Osteoblast (primary cell): ENCODE measurements at regions not wholly inside any gene's neighbourhood (a gene's known extent, or its start where the extent isn't known, plus 50 kb on each side); places are given as distances from the start of the nearest gene placed in this dataset.

Source experiments
- DNase-seq: peaks from one replicate; pipeline ENCODE4 v3.0.0; 2011; ENCODE audit warnings: low spot score, mixed read lengths; ENCODE audit not compliant: insufficient read length; ENCODE audit errors: missing footprints
- H2AFZ ChIP-seq: 2 replicates; pipeline ENCODE4 v1.6.0; 2011; ENCODE audit warnings: mild to moderate bottlenecking, low read length
- H3K27ac ChIP-seq: 2 replicates; pipeline ENCODE4 v1.5.1; 2011; ENCODE audit warnings: mild to moderate bottlenecking, low read depth, low read length, moderate library complexity
- H3K27me3 ChIP-seq: 2 replicates; pipeline ENCODE4 v1.6.0; 2012; ENCODE audit warnings: mild to moderate bottlenecking, control low read depth, inconsistent platforms, low read length, moderate library complexity; ENCODE audit not compliant: insufficient read depth
- H3K36me3 ChIP-seq: 2 replicates; pipeline ENCODE4 v1.5.1; 2011; ENCODE audit warnings: mild to moderate bottlenecking, low read length, control low read depth, moderate library complexity; ENCODE audit not compliant: insufficient read depth
- H3K4me1 ChIP-seq: 2 replicates; pipeline ENCODE4 v1.5.1; 2011; ENCODE audit warnings: mild to moderate bottlenecking, low read length, control low read depth, moderate library complexity; ENCODE audit not compliant: insufficient read depth
- H3K4me2 ChIP-seq: 2 replicates; pipeline ENCODE4 v1.6.0; 2011; ENCODE audit warnings: mild to moderate bottlenecking, low read length; ENCODE audit not compliant: insufficient read depth
- H3K4me3 ChIP-seq: fragments of 200-600 bp; sonication (generic); 3 replicates; pipeline ENCODE4 v1.5.1; 2012; ENCODE audit warnings: mild to moderate bottlenecking, low read length, inconsistent platforms; ENCODE audit not compliant: insufficient read depth
- H3K79me2 ChIP-seq: 2 replicates; pipeline ENCODE4 v1.6.0; 2012; ENCODE audit warnings: mild to moderate bottlenecking, low read length, control low read depth, inconsistent platforms; ENCODE audit not compliant: insufficient read depth
- H3K9me3 ChIP-seq: 2 replicates; pipeline ENCODE4 v1.5.1; 2011; ENCODE audit warnings: low read depth, low read length, control low read depth
- H4K20me1 ChIP-seq: 2 replicates; pipeline ENCODE4 v1.6.0; 2012; ENCODE audit warnings: mild to moderate bottlenecking, low read length, control low read depth; ENCODE audit not compliant: insufficient read depth
- CTCF ChIP-seq: IDR thresholded peaks from 2 replicates; pipeline ENCODE4 v1.5.1; 2011; ENCODE audit warnings: mild to moderate bottlenecking, low read depth, low read length, moderate library complexity; ENCODE audit errors: extremely low read depth

DNA sequence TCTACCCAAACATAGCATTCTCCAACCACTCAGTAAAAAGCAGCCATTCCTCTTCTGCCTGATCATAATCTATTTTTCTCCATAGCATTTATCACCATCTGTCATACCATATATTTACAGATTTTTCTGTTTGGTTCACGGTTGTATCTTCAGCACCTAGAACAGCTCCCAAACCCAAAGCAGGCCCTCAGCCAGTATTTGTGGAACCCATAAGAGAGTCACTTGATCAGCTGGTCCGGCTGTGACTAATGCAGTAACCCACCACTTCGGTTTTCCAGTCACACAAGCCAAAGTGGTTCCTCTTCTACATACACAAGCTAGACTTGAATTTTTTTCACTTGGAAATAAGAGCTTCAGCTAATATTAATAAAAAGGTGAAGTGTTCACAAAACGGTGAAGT, 511.6 kb upstream of the CELF4 start:
- H3K4me1 ChIP-seq = no peaks in the 10 kb centered on the region
- no peak overlapping the region for H3K27ac ChIP-seq
- H3K79me2 ChIP-seq = no peaks in the 10 kb centered on the region
- TF ChIP-seq CTCF = no peak
- H3K27me3 ChIP-seq = no peaks in the 10 kb centered on the region
- H3K9me3 ChIP-seq = peaks cover 4% of the 10 kb centered on the region
- no peak overlapping the region for H3K4me3 ChIP-seq
- no peak overlapping the region for H3K4me2 ChIP-seq
- no peak for DNase-seq
- no peak overlapping the region for H2AFZ ChIP-seq
- no peaks in the 10 kb centered on the region for H4K20me1 ChIP-seq
- no peaks in the 10 kb centered on the region for H3K36me3 ChIP-seq

GRCh38 chr18:38076346-38077070, 510.9 kb upstream of the CELF4 start:
- H3K79me2 ChIP-seq = no peaks in the 10 kb centered on the region
- no peaks in the 10 kb centered on the region for H3K36me3 ChIP-seq
- no peak overlapping the region for H3K4me2 ChIP-seq
- no peaks in the 10 kb centered on the region for H3K27me3 ChIP-seq
- no peaks in the 10 kb centered on the region for H3K4me1 ChIP-seq
- no peak overlapping the region for H3K27ac ChIP-seq
- no peak for TF ChIP-seq CTCF
- H2AFZ ChIP-seq = no peak overlapping the region
- H3K9me3 ChIP-seq = peaks cover 4% of the 10 kb centered on the region
- peak; percentile 15 for DNase-seq
- H4K20me1 ChIP-seq = no peaks in the 10 kb centered on the region
- H3K4me3 ChIP-seq = no peak overlapping the region

- H3K36me3 ChIP-seq = no peaks in the 10 kb centered on the region
- H3K27ac ChIP-seq = no peak overlapping the region
- H3K9me3 ChIP-seq = peaks cover 7% of the 10 kb centered on the region
- no peaks in the 10 kb centered on the region for H4K20me1 ChIP-seq
- H3K4me3 ChIP-seq = no peak overlapping the region
- no peak overlapping the region for H2AFZ ChIP-seq
- no peak for TF ChIP-seq CTCF
- H3K79me2 ChIP-seq = no peaks in the 10 kb centered on the region
- no peak for DNase-seq
- H3K4me1 ChIP-seq = no peaks in the 10 kb centered on the region
- H3K27me3 ChIP-seq = no peaks in the 10 kb centered on the region
- no peak overlapping the region for H3K4me2 ChIP-seq
These were observed 508.8 kb upstream of the CELF4 start for GRCh38 chr18:38074298-38074876.

GRCh38 chr18:38067821-38068220, 502.2 kb upstream of the CELF4 start:
- TF ChIP-seq CTCF = no peak
- Histone ChIP-seq H3K4me2 (no peak overlapping the region), H3K4me3 (no peak overlapping the region), H3K27me3 (no peaks in the 10 kb centered on the region), H3K36me3 (no peaks in the 10 kb centered on the region), H4K20me1 (no peaks in the 10 kb centered on the region), H3K4me1 (no peaks in the 10 kb centered on the region), H2AFZ (no peak overlapping the region), H3K9me3 (peaks cover 10% of the 10 kb centered on the region), H3K27ac (no peak overlapping the region), H3K79me2 (no peaks in the 10 kb centered on the region)
- DNase-seq = no peak
